Ascending aorta (tissue), 2 donors: ENCODE measurements at regions not wholly inside any gene's neighbourhood (a gene's known extent, or its start where the extent isn't known, plus 50 kb on each side); places are given as distances from the start of the nearest gene placed in this dataset.

Experiments used
- DNase-seq, 2 donors: peaks; one replicate each; pipeline ENCODE4 v3.0.0-alpha.2; 2019; ENCODE audit warnings: low spot score in 2 of 2
- H3K27ac ChIP-seq, 2 donors: fragments of 200-600 bp; sonication (generic); one replicate each; pipeline ENCODE4 v1.5.1; 2016 to 2017; ENCODE audit warnings: mild to moderate bottlenecking in 1 of 2
- H3K27me3 ChIP-seq: fragments of 200-600 bp; sonication (generic); one replicate; pipeline ENCODE4 v1.5.1; 2017
- H3K36me3 ChIP-seq, 2 donors: fragments of 200-600 bp; sonication (generic); one replicate each; pipeline ENCODE4 v1.5.1; 2016
- H3K4me1 ChIP-seq, 2 donors: fragments of 200-600 bp; sonication (generic); one replicate each; pipeline ENCODE4 v1.5.1; 2016 to 2017; ENCODE audit warnings: mild to moderate bottlenecking in 1 of 2
- H3K4me3 ChIP-seq, 2 donors: fragments of 200-600 bp; sonication (generic); one replicate each; pipeline ENCODE4 v1.5.1; 2016 to 2017; ENCODE audit warnings: mild to moderate bottlenecking in 1 of 2
- H3K9me3 ChIP-seq, 2 donors: fragments of 200-600 bp; sonication (generic); one replicate each; pipeline ENCODE4 v1.5.1; 2016
- CTCF ChIP-seq, 3 experiments: fragments of 200-600 bp in 2 of 3; fragments of 450-650 bp in 1 of 3; sonication (generic) in 2 of 3; IDR thresholded peaks; one replicate each; pipeline ENCODE4 v1.5.1; 2016 to 2019; ENCODE audit warnings: antibody characterized with exemption in 3 of 3, mild to moderate bottlenecking in 1 of 3, moderate library complexity in 1 of 3
- intact Hi-C: fragments of 100-400 bp; cut with DNase I; formaldehyde crosslinking; loops from one replicate; pipeline ENCODE4 v1.15.1; 2023

GRCh38 chr10:10627414-10627813 lies 390.3 kb upstream of the CELF2 start:
- no peaks in the 10 kb centered on the region for H3K36me3 ChIP-seq
- no peak overlapping the region for H3K27ac ChIP-seq
- no peak overlapping the region for H3K4me3 ChIP-seq
- no peaks in the 10 kb centered on the region for H3K4me1 ChIP-seq
- TF ChIP-seq CTCF (IDR thresholded peaks at IDR 0.05) = no peak
- no peaks in the 10 kb centered on the region for H3K9me3 ChIP-seq
- H3K27me3 ChIP-seq = no peaks in the 10 kb centered on the region
- intact Hi-C loops = no loop called here
- DNase-seq = no peak

- Histone ChIP-seq H3K9me3 (no peaks in the 10 kb centered on the region), H3K27ac (no peak overlapping the region), H3K4me1 (no peaks in the 10 kb centered on the region), H3K4me3 (no peak overlapping the region), H3K36me3 (no peaks in the 10 kb centered on the region), H3K27me3 (no peaks in the 10 kb centered on the region)
- DNase-seq = no peak
- TF ChIP-seq CTCF (IDR thresholded peaks at IDR 0.05) = no peak
- intact Hi-C loops = no loop called here
Observed at GRCh38 chr10:10629512-10629911, 388.2 kb upstream of the CELF2 start.

GRCh38 chr10:10630281-10630680 lies 387.4 kb upstream of the CELF2 start:
- H3K4me1 ChIP-seq = no peaks in the 10 kb centered on the region
- no peak overlapping the region for H3K4me3 ChIP-seq
- TF ChIP-seq CTCF (IDR thresholded peaks at IDR 0.05) = no peak
- no peaks in the 10 kb centered on the region for H3K36me3 ChIP-seq
- no peak overlapping the region for H3K27ac ChIP-seq
- no peaks in the 10 kb centered on the region for H3K9me3 ChIP-seq
- no peak for DNase-seq
- intact Hi-C loops = no loop called here
- no peaks in the 10 kb centered on the region for H3K27me3 ChIP-seq

GRCh38 chr10:10630782-10631181 lies 386.9 kb upstream of the CELF2 start:
- intact Hi-C loops = no loop called here
- TF ChIP-seq CTCF (IDR thresholded peaks at IDR 0.05) = no peak
- Histone ChIP-seq H3K4me1 (no peaks in the 10 kb centered on the region), H3K4me3 (no peak overlapping the region), H3K27me3 (no peaks in the 10 kb centered on the region), H3K9me3 (no peaks in the 10 kb centered on the region), H3K36me3 (no peaks in the 10 kb centered on the region), H3K27ac (no peak overlapping the region)
- DNase-seq = no peak

- TF ChIP-seq CTCF (IDR thresholded peaks at IDR 0.05) = no peak
- Histone ChIP-seq H3K27me3 (no peaks in the 10 kb centered on the region), H3K27ac (peak overlapping the region; percentile 68 to 71), H3K4me3 (no peak overlapping the region), H3K4me1 (peaks cover 0 to 16% of the 10 kb centered on the region in 2 donors), H3K36me3 (no peaks in the 10 kb centered on the region), H3K9me3 (no peaks in the 10 kb centered on the region)
- no peak for DNase-seq
- intact Hi-C loops = no loop called here
Observed at GRCh38 chr10:10642189-10642588, 375.5 kb upstream of the CELF2 start.

GRCh38 chr10:10642751-10643150 lies 374.9 kb upstream of the CELF2 start:
- Histone ChIP-seq H3K4me3 (no peak overlapping the region), H3K4me1 (peaks cover 0 to 16% of the 10 kb centered on the region in 2 donors), H3K27me3 (no peaks in the 10 kb centered on the region), H3K36me3 (no peaks in the 10 kb centered on the region), H3K9me3 (no peaks in the 10 kb centered on the region), H3K27ac (peak overlapping the region; percentile 68 to 71)
- peak in 1 of 2 donors; percentile 79 for DNase-seq
- intact Hi-C loops = no loop called here
- no peak for TF ChIP-seq CTCF (IDR thresholded peaks at IDR 0.05)
